Nucleus accumbens (tissue), 56 donors: ENCODE measurements at regions not wholly inside any gene's neighbourhood (a gene's known extent, or its start where the extent isn't known, plus 50 kb on each side); places are given as distances from the start of the nearest gene placed in this dataset.
"Not testable (repeated sequence)": the region's sequence is repeated elsewhere in the genome, so short reads cannot be mapped to it uniquely, and the experiment has no call there.

Experiments used
- DNase-seq, 56 donors: peaks; one replicate each; lab custom pipeline; 2025; lab: John Stamatoyannopoulos, UW

- no peak for DNase-seq
Measured at GRCh38 chr11:95652002-95652472, 137.5 kb downstream of the FAM76B start.

DNA sequence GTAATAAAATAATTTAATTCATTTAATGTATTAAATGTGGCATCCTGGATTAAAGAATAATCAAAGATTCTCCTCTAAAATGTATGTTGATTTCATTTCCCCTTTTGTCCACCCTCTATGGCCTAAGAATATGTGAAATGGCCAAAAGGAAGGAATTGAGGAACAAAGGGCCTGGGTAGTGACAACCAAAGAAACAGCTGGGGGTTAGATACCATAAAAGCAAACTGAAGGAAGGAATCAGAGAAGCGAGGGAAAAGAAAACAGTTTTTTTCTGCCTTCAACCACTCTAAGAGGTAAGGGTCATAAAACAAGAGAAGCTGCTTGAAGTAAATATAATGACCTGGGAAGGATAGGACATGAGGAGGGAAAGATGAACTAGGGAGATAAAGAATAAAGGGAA lies 139.3 kb downstream of the FAM76B start:
- no peak for DNase-seq

GRCh38 chr11:95647871-95648270 lies 141.7 kb downstream of the FAM76B start:
- no peak for DNase-seq

DNA sequence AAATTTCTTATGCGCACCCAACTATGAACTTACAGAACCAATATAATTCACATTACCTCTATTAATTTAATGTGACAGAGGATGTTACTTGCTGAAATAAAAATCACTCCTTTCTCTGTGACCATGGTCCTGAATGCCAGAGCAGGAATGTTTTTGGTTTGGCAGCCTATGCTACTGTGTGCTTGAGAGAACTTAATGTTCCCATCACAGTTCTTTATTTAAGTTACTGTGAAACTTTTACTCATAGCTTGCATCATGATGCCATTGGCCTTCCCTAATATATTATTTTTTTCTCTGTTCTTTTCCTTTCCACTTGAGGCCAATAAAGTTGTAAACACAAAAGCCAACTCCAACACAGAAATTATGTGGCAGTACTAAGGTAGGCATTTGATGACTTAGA lies 142.2 kb downstream of the FAM76B start:
- DNase-seq = no peak

- no peak for DNase-seq
Measured at GRCh38 chr11:95641495-95641894, 148.1 kb downstream of the FAM76B start.

DNA sequence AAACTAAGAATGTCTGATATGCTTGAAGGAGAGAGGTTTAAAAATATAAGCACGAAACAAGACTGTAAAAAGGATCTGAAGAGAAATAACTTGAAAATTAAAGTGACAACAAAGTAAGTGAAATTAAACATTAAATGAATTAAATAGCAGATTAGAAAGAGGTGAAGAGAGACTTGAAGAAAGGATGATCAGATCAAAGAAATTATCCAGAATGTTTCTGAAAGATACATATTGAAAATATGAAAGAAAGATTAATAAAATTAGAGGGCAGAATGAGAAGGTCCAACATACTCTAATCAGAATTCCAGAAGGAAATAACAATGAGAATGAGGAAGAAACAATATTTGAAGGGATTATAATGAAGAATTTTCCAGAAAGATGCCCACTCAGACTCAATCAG lies 151.1 kb downstream of the FAM76B start:
- no peak for DNase-seq

- peak in 1 of 56 donors; percentile 3 for DNase-seq
Measured at GRCh38 chr11:95625164-95625900, 164.2 kb downstream of the FAM76B start.

DNA sequence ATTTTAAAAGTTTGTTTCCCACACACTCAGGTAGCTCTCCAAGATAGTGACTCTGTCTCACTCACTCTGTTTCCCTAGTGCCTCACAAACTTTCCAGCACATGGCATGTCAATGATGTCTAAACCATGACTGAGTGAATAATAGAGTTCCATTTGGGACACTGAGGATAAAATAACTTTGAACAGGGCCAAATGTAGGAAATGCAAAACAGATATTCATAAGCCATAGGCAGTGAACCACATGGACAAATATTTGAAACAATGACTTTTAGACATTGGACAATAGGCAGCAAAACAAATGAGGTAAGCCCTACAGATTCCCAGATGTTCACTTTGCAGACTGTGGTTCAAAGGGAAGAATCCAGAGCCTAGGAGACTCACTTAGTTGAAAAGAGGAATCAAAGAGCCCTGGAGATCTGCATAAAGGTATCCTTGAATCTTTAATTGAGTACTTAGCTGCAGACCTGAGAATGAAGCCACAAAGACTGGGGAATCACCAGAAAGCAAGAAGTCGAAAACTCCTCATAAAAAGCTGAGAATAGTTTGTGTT lies 173.3 kb downstream of the FAM76B start:
- no peak for DNase-seq

- DNase-seq = no peak
Measured at GRCh38 chr11:95611827-95612226, 177.8 kb downstream of the FAM76B start.

- DNase-seq = not testable (repeated sequence)
Measured at GRCh38 chr11:95610185-95610584, 179.4 kb downstream of the FAM76B start.

DNA sequence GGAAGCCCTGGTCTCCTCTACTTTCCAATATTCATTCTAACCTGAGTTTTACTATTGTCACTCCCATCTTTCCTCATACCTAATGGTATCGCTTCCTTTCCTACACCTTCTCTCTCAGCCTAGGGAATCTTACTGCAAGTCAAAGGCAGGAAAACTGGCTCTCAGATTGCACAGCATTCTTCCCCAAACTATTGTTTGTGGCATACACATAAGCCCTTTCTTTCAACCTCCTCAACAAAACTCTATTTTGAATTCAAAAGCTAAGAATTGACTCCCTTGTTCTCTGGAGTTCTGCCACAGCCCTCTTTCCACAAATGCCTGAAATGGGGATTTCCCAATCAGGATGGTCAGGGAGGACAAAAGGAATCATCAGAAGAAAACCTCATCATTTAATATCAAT lies 181.5 kb downstream of the FAM76B start:
- DNase-seq = no peak

- no peak for DNase-seq
Measured at GRCh38 chr11:95606824-95607223, 182.8 kb downstream of the FAM76B start.

GRCh38 chr11:95605271-95605940 lies 184.2 kb downstream of the FAM76B start:
- DNase-seq = no peak

- no peak for DNase-seq
Measured at GRCh38 chr11:95599959-95600586, 189.5 kb downstream of the FAM76B start.

- no peak for DNase-seq
Measured at GRCh38 chr11:95595973-95596489, 193.6 kb downstream of the FAM76B start.

- no peak for DNase-seq
Measured at GRCh38 chr11:95595541-95595940, 194.0 kb downstream of the FAM76B start.

DNA sequence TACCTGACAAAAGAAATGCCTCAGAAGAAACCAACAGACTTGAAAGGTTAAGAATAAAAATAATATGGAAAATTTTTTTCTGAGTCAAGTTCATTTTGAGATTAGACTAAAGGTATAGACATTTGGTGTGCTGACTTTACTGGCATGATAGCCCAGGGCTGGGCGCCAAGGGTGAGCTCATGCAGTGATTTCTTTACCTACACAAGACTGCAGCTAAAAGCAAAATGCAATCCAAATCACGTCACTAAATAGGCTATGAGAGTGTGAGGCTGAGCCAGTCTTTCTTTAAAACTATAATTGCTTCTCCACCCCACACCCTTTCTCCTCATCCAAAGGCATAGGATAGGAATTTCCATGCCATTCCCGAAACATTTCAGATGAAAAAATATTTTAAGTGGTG lies 196.5 kb downstream of the FAM76B start:
- no peak for DNase-seq

DNA sequence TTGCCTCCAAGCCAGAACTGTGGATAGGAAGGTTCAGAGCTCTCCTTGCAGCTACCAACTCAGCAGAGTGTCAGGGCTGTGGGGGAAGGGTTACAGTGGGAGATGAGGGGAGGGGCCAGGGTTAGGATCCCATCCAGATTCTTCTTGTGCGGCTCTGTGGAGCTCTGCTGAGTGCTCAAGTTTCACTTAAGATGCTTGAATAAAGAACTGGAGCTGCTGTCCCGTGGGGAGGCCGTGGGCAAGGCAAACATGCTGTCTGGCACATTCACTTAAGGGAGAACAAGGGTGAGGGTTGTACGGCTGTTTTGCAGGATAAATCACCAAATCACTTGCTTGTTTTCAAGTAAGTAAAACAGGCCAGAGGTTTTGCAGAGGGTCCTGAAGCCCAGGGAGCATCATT lies 197.1 kb downstream of the FAM76B start:
- peak in 1 of 56 donors; percentile 19 for DNase-seq

GRCh38 chr11:95589893-95590612 lies 199.5 kb downstream of the FAM76B start:
- DNase-seq = no peak

DNA sequence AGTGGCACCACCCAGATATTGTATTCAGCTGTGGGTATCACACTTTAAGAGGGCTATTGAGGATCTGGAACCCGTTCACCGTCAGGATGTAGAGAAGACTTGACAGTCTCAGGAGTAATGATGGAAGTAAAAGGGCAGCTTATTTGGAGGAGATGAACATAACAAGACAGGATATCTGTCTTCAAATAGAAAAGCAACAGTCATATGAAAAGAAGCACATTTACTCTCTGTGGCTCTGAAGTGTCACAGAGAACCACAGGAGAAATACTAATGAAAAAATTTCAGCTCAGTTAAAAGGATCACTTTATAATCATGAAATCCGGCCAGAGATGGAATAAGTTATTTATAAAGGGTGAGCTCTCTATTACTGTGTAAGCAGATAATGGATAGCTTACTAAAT lies 200.8 kb downstream of the FAM76B start:
- DNase-seq = no peak
